HFFc6 (cell line): ENCODE measurements at regions not wholly inside any gene's neighbourhood (a gene's known extent, or its start where the extent isn't known, plus 50 kb on each side); places are given as distances from the start of the nearest gene placed in this dataset.
"Not testable (repeated sequence)": the region's sequence is repeated elsewhere in the genome, so short reads cannot be mapped to it uniquely, and the experiment has no call there.

ENCODE experiments used
- DNase-seq: peaks from one replicate; pipeline ENCODE4 v3.0.0-alpha.2; 2018
- H3K27ac Mint-ChIP-seq: 2 replicates; pipeline ENCODE4 v1.8.0; 2020; ENCODE audit warnings: mild to moderate bottlenecking, mixed read lengths
- H3K27me3 Mint-ChIP-seq: 2 replicates; pipeline ENCODE4 v1.8.0; 2021; ENCODE audit warnings: mild to moderate bottlenecking, moderate library complexity, mixed read lengths; ENCODE audit not compliant: insufficient read depth
- H3K36me3 Mint-ChIP-seq: 2 replicates; pipeline ENCODE4 v1.8.0; 2021; ENCODE audit warnings: low read depth, mixed read lengths
- H3K4me1 Mint-ChIP-seq: 2 replicates; pipeline ENCODE4 v1.8.0; 2020; ENCODE audit warnings: low read depth, mixed read lengths
- H3K4me3 Mint-ChIP-seq: 2 replicates; pipeline ENCODE4 v1.8.0; 2020; ENCODE audit warnings: mild to moderate bottlenecking, moderate library complexity, mixed read lengths
- H3K9me3 Mint-ChIP-seq: 2 replicates; pipeline ENCODE4 v1.8.0; 2020; ENCODE audit warnings: mild to moderate bottlenecking, mixed read lengths
- TF ChIP-seq, protein P1 (sequence below): fragments of 200-600 bp; sonication (generic); IDR thresholded peaks from 2 replicates; pipeline ENCODE4 v1.5.0; 2021; ENCODE audit warnings: antibody characterized with exemption, mild to moderate bottlenecking

DNA sequence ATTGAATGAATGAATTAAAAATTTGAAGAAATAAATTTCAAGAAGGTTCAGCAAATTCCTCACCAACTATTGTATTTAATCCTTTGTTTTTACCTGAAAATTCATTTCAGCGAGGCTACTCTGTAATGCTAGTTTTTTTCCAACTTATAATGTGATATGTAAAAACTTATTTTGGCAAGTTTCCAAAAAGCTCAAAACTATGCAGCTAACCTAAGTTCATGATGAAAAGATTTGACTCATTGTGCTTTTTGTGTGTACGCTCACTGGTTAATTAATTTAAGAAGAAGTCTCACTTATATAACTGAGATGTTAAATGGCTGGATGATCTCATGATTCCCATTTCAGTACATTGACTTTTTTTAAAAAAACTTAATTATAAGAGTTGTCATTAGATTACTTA, 196.0 kb upstream of the SAMSN1 start:
- Mint-ChIP-seq H3K27me3 (no peaks in the 10 kb centered on the region), H3K27ac (no peak overlapping the region), H3K9me3 (no peaks in the 10 kb centered on the region), H3K36me3 (no peaks in the 10 kb centered on the region), H3K4me3 (no peak overlapping the region), H3K4me1 (no peaks in the 10 kb centered on the region)
- no peak for DNase-seq
- TF ChIP-seq, protein P1, sequence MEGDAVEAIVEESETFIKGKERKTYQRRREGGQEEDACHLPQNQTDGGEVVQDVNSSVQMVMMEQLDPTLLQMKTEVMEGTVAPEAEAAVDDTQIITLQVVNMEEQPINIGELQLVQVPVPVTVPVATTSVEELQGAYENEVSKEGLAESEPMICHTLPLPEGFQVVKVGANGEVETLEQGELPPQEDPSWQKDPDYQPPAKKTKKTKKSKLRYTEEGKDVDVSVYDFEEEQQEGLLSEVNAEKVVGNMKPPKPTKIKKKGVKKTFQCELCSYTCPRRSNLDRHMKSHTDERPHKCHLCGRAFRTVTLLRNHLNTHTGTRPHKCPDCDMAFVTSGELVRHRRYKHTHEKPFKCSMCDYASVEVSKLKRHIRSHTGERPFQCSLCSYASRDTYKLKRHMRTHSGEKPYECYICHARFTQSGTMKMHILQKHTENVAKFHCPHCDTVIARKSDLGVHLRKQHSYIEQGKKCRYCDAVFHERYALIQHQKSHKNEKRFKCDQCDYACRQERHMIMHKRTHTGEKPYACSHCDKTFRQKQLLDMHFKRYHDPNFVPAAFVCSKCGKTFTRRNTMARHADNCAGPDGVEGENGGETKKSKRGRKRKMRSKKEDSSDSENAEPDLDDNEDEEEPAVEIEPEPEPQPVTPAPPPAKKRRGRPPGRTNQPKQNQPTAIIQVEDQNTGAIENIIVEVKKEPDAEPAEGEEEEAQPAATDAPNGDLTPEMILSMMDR = no peak

DNA sequence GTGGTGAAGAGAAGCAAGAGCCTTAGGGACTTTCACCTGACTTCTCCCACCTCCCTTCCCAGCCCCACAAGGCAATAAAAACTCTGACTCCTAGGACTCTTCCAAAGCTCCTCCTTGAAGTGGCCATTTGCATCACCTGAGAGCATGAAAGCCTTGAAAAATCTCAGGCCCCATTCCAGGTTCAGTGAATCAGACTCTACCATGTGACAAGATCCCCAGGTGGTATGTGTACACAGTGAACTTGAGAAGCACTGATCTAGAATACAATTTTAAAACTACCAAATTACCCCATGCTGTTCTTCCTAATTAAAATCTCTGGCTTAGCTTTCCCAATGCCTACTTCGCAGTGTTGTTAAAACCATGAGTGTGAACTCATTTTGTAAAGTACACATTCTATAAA, 195.1 kb upstream of the SAMSN1 start:
- no peaks in the 10 kb centered on the region for H3K27me3 Mint-ChIP-seq

DNA sequence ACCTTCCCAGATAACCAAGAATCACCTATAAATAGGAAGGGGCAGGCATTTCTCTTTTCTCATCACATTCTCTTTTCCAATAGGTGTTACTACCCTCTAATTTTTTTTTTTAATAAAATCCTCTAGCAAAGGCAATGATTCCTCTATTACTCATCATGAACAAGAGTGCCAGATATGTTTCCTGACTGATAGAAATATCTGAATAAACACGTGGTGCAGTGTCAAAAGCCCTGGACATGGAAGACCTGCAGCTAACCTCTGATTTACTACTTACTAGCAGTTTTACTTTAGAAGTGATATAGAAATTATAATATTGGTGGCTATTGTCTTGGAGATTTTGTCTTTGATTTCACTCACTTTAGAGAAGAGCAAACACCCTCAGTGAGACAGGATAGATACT, 194.6 kb upstream of the SAMSN1 start:
- H3K9me3 Mint-ChIP-seq = no peaks in the 10 kb centered on the region
- no peaks in the 10 kb centered on the region for H3K27me3 Mint-ChIP-seq
- H3K4me3 Mint-ChIP-seq = no peak overlapping the region
- TF ChIP-seq, protein P1 = no peak
- no peak overlapping the region for H3K27ac Mint-ChIP-seq
- H3K36me3 Mint-ChIP-seq = no peaks in the 10 kb centered on the region
- DNase-seq = no peak
- no peaks in the 10 kb centered on the region for H3K4me1 Mint-ChIP-seq

More for the DNA sequence above, 195.1 kb upstream of the SAMSN1 start:
- Mint-ChIP-seq H3K4me3 (no peak overlapping the region), H3K27ac (no peak overlapping the region), H3K4me1 (no peaks in the 10 kb centered on the region), H3K9me3 (no peaks in the 10 kb centered on the region), H3K36me3 (no peaks in the 10 kb centered on the region)
- TF ChIP-seq, protein P1 = no peak
- DNase-seq = no peak

DNA sequence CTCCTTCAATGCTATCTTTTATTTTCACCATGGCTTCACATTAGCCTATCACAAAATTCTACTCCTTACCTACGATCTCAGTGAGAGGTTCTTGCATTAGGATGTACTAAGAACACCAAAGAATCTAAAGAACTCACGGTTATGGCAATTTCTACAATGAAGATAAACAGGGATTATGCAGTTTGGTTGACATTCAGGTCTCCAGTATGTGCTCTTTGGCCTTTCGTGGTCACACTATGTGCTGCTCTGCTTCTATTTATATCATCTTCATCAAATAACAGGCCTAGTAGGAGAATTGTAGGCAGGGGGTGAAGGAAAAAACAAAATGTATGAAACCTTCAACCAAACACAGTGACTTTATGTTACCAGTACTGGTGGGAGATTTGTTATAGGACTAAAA, 194.0 kb upstream of the SAMSN1 start:
- Mint-ChIP-seq H3K27ac (no peak overlapping the region), H3K36me3 (no peaks in the 10 kb centered on the region), H3K27me3 (no peaks in the 10 kb centered on the region), H3K9me3 (no peaks in the 10 kb centered on the region), H3K4me1 (no peaks in the 10 kb centered on the region), H3K4me3 (no peak overlapping the region)
- DNase-seq = no peak
- TF ChIP-seq, protein P1 = no peak

DNA sequence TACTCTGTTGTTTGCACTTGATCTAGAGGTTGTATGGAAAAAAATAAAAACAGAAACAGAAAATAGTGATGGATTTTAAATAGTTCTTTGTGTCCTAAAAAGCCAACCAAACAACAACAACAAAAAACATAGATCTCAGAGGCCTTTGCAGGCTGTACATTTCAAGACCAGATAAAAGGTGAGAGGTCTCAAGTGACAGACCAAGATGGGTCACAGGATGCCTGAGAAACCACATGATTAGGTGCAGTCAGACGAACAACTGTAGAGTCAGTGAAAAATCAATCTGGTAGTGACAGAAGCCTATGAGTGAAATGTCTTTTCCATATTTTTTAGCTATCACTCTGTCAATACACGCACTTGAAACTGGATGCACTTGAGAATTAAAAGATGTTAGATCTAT, 193.5 kb upstream of the SAMSN1 start:
- no peaks in the 10 kb centered on the region for H3K27me3 Mint-ChIP-seq
- no peaks in the 10 kb centered on the region for H3K36me3 Mint-ChIP-seq
- H3K4me1 Mint-ChIP-seq = no peaks in the 10 kb centered on the region
- no peak overlapping the region for H3K27ac Mint-ChIP-seq
- TF ChIP-seq, protein P1 = no peak
- no peaks in the 10 kb centered on the region for H3K9me3 Mint-ChIP-seq
- no peak overlapping the region for H3K4me3 Mint-ChIP-seq
- DNase-seq = no peak

DNA sequence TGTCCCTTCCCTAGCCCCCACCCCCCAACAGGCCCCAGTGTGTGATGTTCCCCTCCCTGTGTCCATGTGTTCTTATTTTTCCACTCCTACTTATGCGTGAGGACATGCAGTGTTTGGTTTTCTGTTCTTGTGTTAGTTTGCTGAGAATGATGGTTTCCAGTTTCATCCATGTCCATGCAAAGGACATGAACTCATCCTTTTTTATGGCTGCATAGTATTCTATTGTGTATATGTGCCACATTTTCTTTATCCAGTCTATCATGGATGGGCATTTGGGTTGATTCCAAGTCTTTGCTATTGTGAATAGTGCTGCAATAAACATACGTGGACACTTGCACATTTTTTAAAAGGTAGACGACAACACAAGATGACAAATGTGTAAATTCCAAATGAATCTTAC, 192.5 kb upstream of the SAMSN1 start:
- H3K27ac Mint-ChIP-seq, H3K4me1 Mint-ChIP-seq, H3K9me3 Mint-ChIP-seq: not testable (repeated sequence)

More for the DNA sequence above, 192.5 kb upstream of the SAMSN1 start:
- H3K27me3 Mint-ChIP-seq, H3K36me3 Mint-ChIP-seq, H3K4me3 Mint-ChIP-seq, DNase-seq: not testable (repeated sequence)
